H9 (cell line): ENCODE measurements at regions not wholly inside any gene's neighbourhood (a gene's known extent, or its start where the extent isn't known, plus 50 kb on each side); places are given as distances from the start of the nearest gene placed in this dataset.
"Not testable (repeated sequence)": the region's sequence is repeated elsewhere in the genome, so short reads cannot be mapped to it uniquely, and the experiment has no call there.

Experiments used
- DNase-seq: peaks from one replicate; pipeline ENCODE4 v3.0.0-alpha.2; 2017
- H2AFZ ChIP-seq: one replicate; pipeline ENCODE4 v1.6.1; 2013; ENCODE audit warnings: mild to moderate bottlenecking, low read length, control low read depth, moderate library complexity
- H2AK5ac ChIP-seq: 2 replicates; pipeline ENCODE4 v1.6.1; 2013; ENCODE audit warnings: low read length, control low read depth, mixed read lengths; ENCODE audit not compliant: insufficient read length
- H2BK120ac ChIP-seq: one replicate; pipeline ENCODE4 v1.6.1; 2013; ENCODE audit warnings: low read depth, mild to moderate bottlenecking, low read length, control low read depth, inconsistent platforms; ENCODE audit not compliant: poor library complexity, severe bottlenecking
- H2BK12ac ChIP-seq: 2 replicates; pipeline ENCODE4 v1.6.1; 2013; ENCODE audit warnings: low read length, control low read depth, mixed read lengths, low read depth; ENCODE audit not compliant: insufficient read length
- H2BK15ac ChIP-seq: 2 replicates; pipeline ENCODE4 v1.6.1; 2013; ENCODE audit warnings: low read depth, low read length, control low read depth
- H2BK20ac ChIP-seq: one replicate; pipeline ENCODE4 v1.6.1; 2013; ENCODE audit warnings: low read depth, mild to moderate bottlenecking, low read length, control low read depth, inconsistent platforms; ENCODE audit not compliant: poor library complexity, severe bottlenecking
- H2BK5ac ChIP-seq: 2 replicates; pipeline ENCODE4 v1.6.1; 2013; ENCODE audit warnings: low read length, control low read depth, mixed read lengths; ENCODE audit not compliant: insufficient read length
- H3K14ac ChIP-seq: 2 replicates; pipeline ENCODE4 v1.6.1; 2013; ENCODE audit warnings: low read length, control low read depth; ENCODE audit not compliant: insufficient read depth
- H3K18ac ChIP-seq: 2 replicates; pipeline ENCODE4 v1.6.1; 2013; ENCODE audit warnings: low read depth, mild to moderate bottlenecking, mixed read lengths, low read length, control low read depth; ENCODE audit not compliant: insufficient read length
- H3K23ac ChIP-seq: 2 replicates; pipeline ENCODE4 v1.6.1; 2013; ENCODE audit warnings: low read length, control low read depth, mixed read lengths, low read depth; ENCODE audit not compliant: insufficient read length
- H3K23me2 ChIP-seq: 2 replicates; pipeline ENCODE4 v1.6.1; 2013; ENCODE audit warnings: low read depth, mild to moderate bottlenecking, mixed read lengths, low read length, control low read depth; ENCODE audit not compliant: insufficient read length, poor library complexity, severe bottlenecking
- H3K27ac ChIP-seq: 2 replicates; pipeline ENCODE4 v1.5.1; 2013; ENCODE audit warnings: low read length, control low read depth, mixed read lengths, low read depth; ENCODE audit not compliant: insufficient read length
- H3K27me3 ChIP-seq: 2 replicates; pipeline ENCODE4 v1.6.1; 2013; ENCODE audit warnings: low read length, control low read depth, inconsistent platforms; ENCODE audit not compliant: insufficient read depth
- H3K4ac ChIP-seq: 2 replicates; pipeline ENCODE4 v1.6.1; 2013; ENCODE audit warnings: low read depth, mild to moderate bottlenecking, control low read depth, inconsistent platforms, low read length, moderate library complexity
- H3K4me1 ChIP-seq: 2 replicates; pipeline ENCODE4 v1.6.1; 2013; ENCODE audit warnings: low read length, control low read depth, inconsistent platforms; ENCODE audit not compliant: insufficient read depth
- H3K4me2 ChIP-seq: 2 replicates; pipeline ENCODE4 v1.6.1; 2013; ENCODE audit warnings: low read length, control low read depth, mixed read lengths; ENCODE audit not compliant: insufficient read length, insufficient read depth
- H3K56ac ChIP-seq: 2 replicates; pipeline ENCODE4 v1.6.1; 2013; ENCODE audit warnings: low read depth, mild to moderate bottlenecking, mixed read lengths, low read length, control low read depth; ENCODE audit not compliant: insufficient read length
- H3K79me1 ChIP-seq: 2 replicates; pipeline ENCODE4 v1.6.1; 2013; ENCODE audit warnings: low read depth, mild to moderate bottlenecking, moderate library complexity, low read length, control low read depth, inconsistent platforms; ENCODE audit not compliant: insufficient read depth, poor library complexity, severe bottlenecking
- H3K79me2 ChIP-seq: 2 replicates; pipeline ENCODE4 v1.6.1; 2013; ENCODE audit warnings: low read length, control low read depth, inconsistent platforms; ENCODE audit not compliant: insufficient read depth
- H3K9ac ChIP-seq: 2 replicates; pipeline ENCODE4 v1.6.1; 2013; ENCODE audit warnings: low read length, control low read depth, mixed read lengths; ENCODE audit not compliant: insufficient read length; ENCODE audit errors: extremely low read depth
- H3K9me3 ChIP-seq: one replicate; pipeline ENCODE4 v1.6.1; 2013; ENCODE audit warnings: low read depth, low read length, inconsistent platforms; ENCODE audit not compliant: control insufficient read depth
- H3T11ph ChIP-seq: one replicate; pipeline ENCODE4 v1.6.1; 2013; ENCODE audit warnings: mild to moderate bottlenecking, low read length, control low read depth, inconsistent platforms
- H4K20me1 ChIP-seq: one replicate; pipeline ENCODE4 v1.6.1; 2013; ENCODE audit not compliant: control insufficient read depth, insufficient read length, insufficient read depth
- H4K5ac ChIP-seq: 2 replicates; pipeline ENCODE4 v1.6.1; 2013; ENCODE audit warnings: low read depth, mild to moderate bottlenecking, mixed read lengths, low read length, control low read depth; ENCODE audit not compliant: insufficient read length
- H4K8ac ChIP-seq: replicated peaks from 2 replicates; pipeline ENCODE4 v1.6.1; 2013; ENCODE audit warnings: low read length, control low read depth, mixed read lengths, low read depth; ENCODE audit not compliant: insufficient read length
- H4K91ac ChIP-seq: 2 replicates; pipeline ENCODE4 v1.6.1; 2013; ENCODE audit warnings: low read depth, mild to moderate bottlenecking, moderate library complexity, mixed read lengths, low read length, control low read depth; ENCODE audit not compliant: insufficient read length
- H3K27ac Mint-ChIP-seq, 3 experiments: 2 replicates in 2 of 3; 3 replicates in 1 of 3; pipeline ENCODE4 v1.8.0; 2020 to 2021; ENCODE audit warnings: mixed read lengths in 3 of 3, mild to moderate bottlenecking in 1 of 3, moderate library complexity in 1 of 3
- H3K27me3 Mint-ChIP-seq: 2 replicates; pipeline ENCODE4 v1.8.0; 2021; ENCODE audit warnings: low read depth, mild to moderate bottlenecking, moderate library complexity, mixed read lengths
- H3K36me3 Mint-ChIP-seq, 3 experiments: 2 replicates in 2 of 3; 3 replicates in 1 of 3; pipeline ENCODE4 v1.8.0; 2020 to 2021; ENCODE audit warnings: low read depth in 3 of 3, mixed read lengths in 3 of 3; ENCODE audit not compliant: insufficient read depth in 1 of 3
- H3K4me1 Mint-ChIP-seq, 2 experiments: 2 replicates each; pipeline ENCODE4 v1.8.0; 2020; ENCODE audit warnings: mixed read lengths in 2 of 2
- H3K4me3 Mint-ChIP-seq, 2 experiments: 2 replicates in 1 of 2; 3 replicates in 1 of 2; pipeline ENCODE4 v1.8.0; 2020 to 2021; ENCODE audit warnings: mild to moderate bottlenecking in 2 of 2, mixed read lengths in 2 of 2, moderate library complexity in 1 of 2
- H3K9me3 Mint-ChIP-seq, 2 experiments: 2 replicates in 1 of 2; 3 replicates in 1 of 2; pipeline ENCODE4 v1.8.0; 2020; ENCODE audit warnings: mild to moderate bottlenecking in 2 of 2, mixed read lengths in 2 of 2, moderate library complexity in 1 of 2
- WGBS: extraction: QIAGEN DNeasy Blood & Tissue Kit; methylation state at CpG from one replicate; pipeline ENCODE4 v1.1.7; 2013; ENCODE audit warnings: missing lambda C conversion rate, low lambda C conversion rate, mixed read lengths; ENCODE audit not compliant: insufficient read length; ENCODE audit errors: extremely low coverage; 5-methylcytosine and 5-hydroxymethylcytosine counted together
- TF ChIP-seq, protein P1 (sequence below): fragments of 200-600 bp; sonication (generic); conservative IDR thresholded peaks from 3 replicates; pipeline ENCODE4 v1.8.0; 2021; ENCODE audit warnings: antibody characterized with exemption, mild to moderate bottlenecking

DNA sequence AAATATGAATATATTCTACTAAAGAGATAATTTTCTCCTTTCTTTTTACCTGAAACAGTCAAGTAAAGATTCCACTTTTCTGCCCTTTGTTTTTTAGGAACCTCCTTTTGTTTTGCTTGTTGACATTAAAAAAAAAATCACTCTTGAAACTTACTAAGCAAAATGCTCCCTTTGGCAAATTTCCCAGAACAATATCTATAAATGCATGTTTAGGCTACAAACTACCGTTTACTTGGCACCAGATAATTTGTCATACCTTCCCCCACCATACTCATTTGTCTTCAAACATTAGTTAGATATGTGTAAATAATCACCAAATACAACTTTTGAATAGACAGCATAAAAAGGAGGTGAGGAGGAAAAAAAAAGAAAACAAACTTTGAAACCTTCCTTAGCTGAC is 604.7 kb downstream of the RFPL4B start:
- H3K4me1 Mint-ChIP-seq: no peaks in the 10 kb centered on the region
- no peak overlapping the region for H4K5ac ChIP-seq
- no peak overlapping the region for H2BK20ac ChIP-seq
- H3T11ph ChIP-seq: no peak overlapping the region
- no peak for DNase-seq
- H4K8ac ChIP-seq: no peak overlapping the region
- H3K18ac ChIP-seq: no peak overlapping the region
- no peak overlapping the region for H3K23ac ChIP-seq
- H3K9ac ChIP-seq: no peak overlapping the region
- no peaks in the 10 kb centered on the region for H3K79me1 ChIP-seq
- no peaks in the 10 kb centered on the region for H3K23me2 ChIP-seq
- no peak overlapping the region for H3K56ac ChIP-seq
- no peaks in the 10 kb centered on the region for H4K20me1 ChIP-seq
- TF ChIP-seq, protein P1, sequence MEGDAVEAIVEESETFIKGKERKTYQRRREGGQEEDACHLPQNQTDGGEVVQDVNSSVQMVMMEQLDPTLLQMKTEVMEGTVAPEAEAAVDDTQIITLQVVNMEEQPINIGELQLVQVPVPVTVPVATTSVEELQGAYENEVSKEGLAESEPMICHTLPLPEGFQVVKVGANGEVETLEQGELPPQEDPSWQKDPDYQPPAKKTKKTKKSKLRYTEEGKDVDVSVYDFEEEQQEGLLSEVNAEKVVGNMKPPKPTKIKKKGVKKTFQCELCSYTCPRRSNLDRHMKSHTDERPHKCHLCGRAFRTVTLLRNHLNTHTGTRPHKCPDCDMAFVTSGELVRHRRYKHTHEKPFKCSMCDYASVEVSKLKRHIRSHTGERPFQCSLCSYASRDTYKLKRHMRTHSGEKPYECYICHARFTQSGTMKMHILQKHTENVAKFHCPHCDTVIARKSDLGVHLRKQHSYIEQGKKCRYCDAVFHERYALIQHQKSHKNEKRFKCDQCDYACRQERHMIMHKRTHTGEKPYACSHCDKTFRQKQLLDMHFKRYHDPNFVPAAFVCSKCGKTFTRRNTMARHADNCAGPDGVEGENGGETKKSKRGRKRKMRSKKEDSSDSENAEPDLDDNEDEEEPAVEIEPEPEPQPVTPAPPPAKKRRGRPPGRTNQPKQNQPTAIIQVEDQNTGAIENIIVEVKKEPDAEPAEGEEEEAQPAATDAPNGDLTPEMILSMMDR: no peak
- no peak overlapping the region for H2BK15ac ChIP-seq
- H3K27me3 Mint-ChIP-seq: no peaks in the 10 kb centered on the region
- H3K79me2 ChIP-seq: no peaks in the 10 kb centered on the region
- H3K9me3 Mint-ChIP-seq: peaks cover 0 to 2% of the 10 kb centered on the region in 2 experiments; a peak in 1 of 5 replicates
- WGBS: no CpG with 5 or more reads among the region's 1 CpG
- H3K14ac ChIP-seq: no peak overlapping the region
- H3K27ac Mint-ChIP-seq: no peak overlapping the region
- no peak overlapping the region for H3K4me3 Mint-ChIP-seq
- H3K4me2 ChIP-seq: no peak overlapping the region
- H2BK5ac ChIP-seq: no peak overlapping the region
- no peaks in the 10 kb centered on the region for H3K27me3 ChIP-seq
- H2BK12ac ChIP-seq: no peak overlapping the region
- H2BK120ac ChIP-seq: no peak overlapping the region
- H3K27ac ChIP-seq: no peak overlapping the region
- no peaks in the 10 kb centered on the region for H3K4me1 ChIP-seq
- H2AK5ac ChIP-seq: no peak overlapping the region
- no peak overlapping the region for H4K91ac ChIP-seq
- H2AFZ ChIP-seq: no peak overlapping the region
- H3K36me3 Mint-ChIP-seq: no peaks in the 10 kb centered on the region; a peak in 1 of 7 replicates
- no peak overlapping the region for H3K4ac ChIP-seq
- no peaks in the 10 kb centered on the region for H3K9me3 ChIP-seq

DNA sequence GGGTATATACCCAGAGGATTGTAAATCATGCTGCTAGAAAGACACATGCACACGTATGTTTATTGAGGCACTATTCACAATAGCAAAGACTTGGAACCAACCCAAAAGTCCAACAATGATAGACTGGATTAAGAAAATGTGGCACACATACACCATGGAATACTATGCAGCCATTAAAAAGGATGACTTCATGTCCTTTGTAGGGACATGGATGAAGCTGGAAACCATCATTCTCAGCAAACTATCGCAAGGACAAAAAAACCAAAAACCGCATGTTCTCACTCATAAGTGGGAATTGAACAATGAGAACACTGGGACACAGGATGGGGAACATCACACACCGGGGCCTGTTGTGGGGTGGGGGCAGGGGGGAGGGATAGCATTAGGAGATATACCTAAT is 608.6 kb downstream of the RFPL4B start:
- not testable (repeated sequence) for H3K4me2 ChIP-seq, H3K27ac Mint-ChIP-seq, H3K4me3 Mint-ChIP-seq, H3K56ac ChIP-seq, H2BK20ac ChIP-seq, H3K14ac ChIP-seq, H2BK5ac ChIP-seq, DNase-seq, H3K18ac ChIP-seq, H3K27ac ChIP-seq, H2AFZ ChIP-seq, H3K27me3 ChIP-seq, H3K23ac ChIP-seq, H3K9ac ChIP-seq, H4K8ac ChIP-seq, H3T11ph ChIP-seq, H2AK5ac ChIP-seq, H3K9me3 ChIP-seq, H3K79me2 ChIP-seq, H3K36me3 Mint-ChIP-seq, H3K4me1 Mint-ChIP-seq, H4K20me1 ChIP-seq, H3K23me2 ChIP-seq, H2BK120ac ChIP-seq, H3K27me3 Mint-ChIP-seq, H3K79me1 ChIP-seq, H3K4ac ChIP-seq, H2BK15ac ChIP-seq, H3K4me1 ChIP-seq, H4K91ac ChIP-seq, H4K5ac ChIP-seq, H2BK12ac ChIP-seq
- WGBS: no CpG with 5 or more reads among the region's 4 CpGs
- H3K9me3 Mint-ChIP-seq: peaks cover 6 to 12% of the 10 kb centered on the region in 2 experiments
